DND-41 (cell line): ENCODE measurements at regions not wholly inside any gene's neighbourhood (a gene's known extent, or its start where the extent isn't known, plus 50 kb on each side); places are given as distances from the start of the nearest gene placed in this dataset.
"Not testable (repeated sequence)": the region's sequence is repeated elsewhere in the genome, so short reads cannot be mapped to it uniquely, and the experiment has no call there.

Experiments
- ATAC-seq: fragments of 200-7000 bp; cut with Tn5 transposase; 3 replicates; pipeline ENCODE4 v1.9.1; 2021; ENCODE audit warnings: low read depth; ENCODE audit not compliant: insufficient read depth
- DNase-seq: peaks from one replicate; pipeline ENCODE4 v3.0.0-alpha.2; 2020
- H2AFZ ChIP-seq: 2 replicates; pipeline ENCODE4 v1.6.0; 2012; ENCODE audit warnings: low read depth, low read length
- H3K27ac ChIP-seq: 2 replicates; pipeline ENCODE4 v1.5.1; 2012; ENCODE audit warnings: low read length, inconsistent platforms
- H3K27me3 ChIP-seq: fragments of 200-600 bp; sonication (generic); 2 replicates; pipeline ENCODE4 v1.6.0; 2012; ENCODE audit warnings: low read length, mild to moderate bottlenecking, inconsistent platforms; ENCODE audit not compliant: insufficient read depth, poor library complexity
- H3K36me3 ChIP-seq: 2 replicates; pipeline ENCODE4 v1.5.1; 2012; ENCODE audit warnings: low read length, inconsistent platforms; ENCODE audit not compliant: insufficient read depth
- H3K4me1 ChIP-seq: 2 replicates; pipeline ENCODE4 v1.5.1; 2012; ENCODE audit warnings: mild to moderate bottlenecking, low read length; ENCODE audit not compliant: insufficient read depth
- H3K4me2 ChIP-seq: 2 replicates; pipeline ENCODE4 v1.6.0; 2012; ENCODE audit warnings: mild to moderate bottlenecking, moderate library complexity, low read length, inconsistent platforms; ENCODE audit not compliant: insufficient read depth
- H3K4me3 ChIP-seq, 2 experiments: fragments of 200-600 bp in 1 of 2; shearing (Covaris generic) in 1 of 2; 2 replicates each; pipeline ENCODE4 v1.5.1; 2012 to 2016; ENCODE audit warnings: inconsistent platforms in 2 of 2, low read length in 2 of 2, mild to moderate bottlenecking in 2 of 2, low read depth in 1 of 2, moderate library complexity in 1 of 2
- H3K79me2 ChIP-seq: 2 replicates; pipeline ENCODE4 v1.6.0; 2012; ENCODE audit warnings: low read length, inconsistent platforms; ENCODE audit not compliant: insufficient read depth
- H3K9ac ChIP-seq: 2 replicates; pipeline ENCODE4 v1.6.0; 2012; ENCODE audit warnings: low read depth, mild to moderate bottlenecking, inconsistent platforms, low read length, moderate library complexity
- H3K9me3 ChIP-seq: 2 replicates; pipeline ENCODE4 v1.5.1; 2012; ENCODE audit warnings: low read length, moderate library complexity, mild to moderate bottlenecking, inconsistent platforms; ENCODE audit not compliant: insufficient read depth, severe bottlenecking
- H4K20me1 ChIP-seq: 2 replicates; pipeline ENCODE4 v1.6.0; 2012; ENCODE audit warnings: low read length; ENCODE audit not compliant: insufficient read depth
- EZH2 ChIP-seq: IDR thresholded peaks from 3 replicates; pipeline ENCODE4 v1.6.1; 2012; ENCODE audit warnings: borderline replicate concordance, low read depth, mild to moderate bottlenecking, moderate library complexity, low read length, inconsistent platforms; ENCODE audit not compliant: severe bottlenecking
- TF ChIP-seq, protein P1 (sequence below): IDR thresholded peaks from 2 replicates; pipeline ENCODE4 v1.5.1; 2012; ENCODE audit warnings: borderline replicate concordance, low read length, moderate library complexity, mild to moderate bottlenecking; ENCODE audit not compliant: poor library complexity, severe bottlenecking; ENCODE audit errors: extremely low read depth

DNA sequence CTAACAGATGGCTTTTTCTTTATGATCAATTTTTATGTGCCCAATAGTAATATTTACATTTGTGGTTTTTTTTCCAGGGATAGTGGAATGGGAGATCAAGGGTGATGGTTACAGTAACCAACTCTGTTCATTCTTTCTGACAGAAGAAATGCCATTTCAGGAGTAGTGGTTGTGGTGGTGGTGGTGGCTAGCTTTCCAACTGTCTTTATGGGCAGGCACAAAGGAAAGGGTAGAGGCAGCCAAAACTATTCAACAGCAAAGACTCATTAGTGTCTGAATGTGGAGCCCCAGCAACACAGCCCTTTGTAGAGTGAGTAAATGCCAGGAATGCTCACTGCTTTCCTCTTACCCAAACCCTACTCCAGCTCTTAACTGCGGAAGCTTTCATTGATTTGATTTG lies 227.7 kb downstream of the RND3 start:
- H2AFZ ChIP-seq, result no peak overlapping the region
- no peaks in the 10 kb centered on the region for H4K20me1 ChIP-seq
- no peak overlapping the region for H3K4me2 ChIP-seq
- no peaks in the 10 kb centered on the region for H3K36me3 ChIP-seq
- H3K4me1 ChIP-seq, result no peaks in the 10 kb centered on the region
- no peak for DNase-seq
- no peak overlapping the region for H3K27ac ChIP-seq
- H3K9me3 ChIP-seq, result no peaks in the 10 kb centered on the region
- H3K9ac ChIP-seq, result no peak overlapping the region
- H3K27me3 ChIP-seq, result no peaks in the 10 kb centered on the region
- no peak overlapping the region for H3K4me3 ChIP-seq
- no peak for ATAC-seq
- no peak for TF ChIP-seq EZH2
- TF ChIP-seq, protein P1, sequence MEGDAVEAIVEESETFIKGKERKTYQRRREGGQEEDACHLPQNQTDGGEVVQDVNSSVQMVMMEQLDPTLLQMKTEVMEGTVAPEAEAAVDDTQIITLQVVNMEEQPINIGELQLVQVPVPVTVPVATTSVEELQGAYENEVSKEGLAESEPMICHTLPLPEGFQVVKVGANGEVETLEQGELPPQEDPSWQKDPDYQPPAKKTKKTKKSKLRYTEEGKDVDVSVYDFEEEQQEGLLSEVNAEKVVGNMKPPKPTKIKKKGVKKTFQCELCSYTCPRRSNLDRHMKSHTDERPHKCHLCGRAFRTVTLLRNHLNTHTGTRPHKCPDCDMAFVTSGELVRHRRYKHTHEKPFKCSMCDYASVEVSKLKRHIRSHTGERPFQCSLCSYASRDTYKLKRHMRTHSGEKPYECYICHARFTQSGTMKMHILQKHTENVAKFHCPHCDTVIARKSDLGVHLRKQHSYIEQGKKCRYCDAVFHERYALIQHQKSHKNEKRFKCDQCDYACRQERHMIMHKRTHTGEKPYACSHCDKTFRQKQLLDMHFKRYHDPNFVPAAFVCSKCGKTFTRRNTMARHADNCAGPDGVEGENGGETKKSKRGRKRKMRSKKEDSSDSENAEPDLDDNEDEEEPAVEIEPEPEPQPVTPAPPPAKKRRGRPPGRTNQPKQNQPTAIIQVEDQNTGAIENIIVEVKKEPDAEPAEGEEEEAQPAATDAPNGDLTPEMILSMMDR, result no peak
- no peaks in the 10 kb centered on the region for H3K79me2 ChIP-seq

DNA sequence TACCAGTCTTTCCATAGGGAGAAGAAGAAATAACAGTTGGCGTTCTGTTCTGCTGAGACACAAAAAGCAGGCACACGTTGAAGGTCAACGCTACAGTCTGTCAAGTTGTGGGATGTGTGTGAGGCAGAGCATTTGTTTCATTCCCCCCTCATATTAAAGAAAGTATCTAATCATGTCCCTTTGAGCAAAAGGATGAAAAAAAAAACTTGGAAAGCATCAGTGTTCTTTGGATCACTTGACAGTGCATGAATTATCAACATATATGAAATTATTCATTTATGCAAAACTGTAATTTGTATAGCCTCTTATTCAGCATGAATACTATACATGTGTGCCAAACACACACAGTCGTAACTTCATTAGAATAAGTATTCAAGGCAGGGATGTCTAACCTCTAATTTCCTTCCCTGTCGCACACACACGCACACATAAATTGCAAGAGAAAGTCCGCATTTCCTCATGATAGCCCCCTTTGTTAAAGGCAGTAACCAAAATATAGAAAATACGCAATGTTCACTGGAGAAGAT lies 228.6 kb downstream of the RND3 start:
- Histone ChIP-seq H3K4me1 (no peaks in the 10 kb centered on the region), H3K4me2 (no peak overlapping the region)
- no peak for ATAC-seq

DNA sequence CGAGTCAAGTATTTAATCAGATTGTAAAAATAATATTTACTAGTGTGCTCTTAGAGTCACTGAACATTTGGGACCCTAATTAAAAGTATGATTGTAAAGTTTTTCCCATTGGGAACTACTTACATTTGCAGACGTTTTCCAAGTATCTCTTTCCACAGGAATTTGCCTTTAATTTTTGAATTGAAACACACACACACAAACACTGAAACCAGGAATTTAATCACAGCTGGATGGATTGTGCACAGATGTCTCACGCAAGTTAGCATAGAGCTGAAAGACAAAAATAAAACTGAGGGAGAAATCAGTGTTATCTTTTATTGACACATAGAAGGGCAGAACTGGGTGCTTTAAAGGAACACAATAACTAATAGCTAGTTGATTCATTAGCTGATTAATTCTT lies 230.7 kb downstream of the RND3 start:
- H3K4me2 ChIP-seq, result no peak overlapping the region
- DNase-seq, result no peak
- no peaks in the 10 kb centered on the region for H4K20me1 ChIP-seq
- TF ChIP-seq, protein P1, result no peak
- no peak for TF ChIP-seq EZH2
- no peak overlapping the region for H3K4me3 ChIP-seq
- H3K9me3 ChIP-seq, result no peaks in the 10 kb centered on the region
- H3K4me1 ChIP-seq, result no peaks in the 10 kb centered on the region
- no peak overlapping the region for H3K9ac ChIP-seq
- no peak overlapping the region for H2AFZ ChIP-seq
- no peaks in the 10 kb centered on the region for H3K36me3 ChIP-seq
- H3K27me3 ChIP-seq, result no peaks in the 10 kb centered on the region
- no peak overlapping the region for H3K27ac ChIP-seq
- H3K79me2 ChIP-seq, result no peaks in the 10 kb centered on the region
- no peak for ATAC-seq

More for the DNA sequence above, 228.6 kb downstream of the RND3 start:
- no peaks in the 10 kb centered on the region for H3K27me3 ChIP-seq
- no peaks in the 10 kb centered on the region for H3K36me3 ChIP-seq
- H3K9ac ChIP-seq, result no peak overlapping the region
- no peaks in the 10 kb centered on the region for H3K9me3 ChIP-seq
- H2AFZ ChIP-seq, result no peak overlapping the region
- no peaks in the 10 kb centered on the region for H3K79me2 ChIP-seq
- no peak overlapping the region for H3K4me3 ChIP-seq
- DNase-seq, result no peak
- no peak overlapping the region for H3K27ac ChIP-seq
- no peak for TF ChIP-seq EZH2
- TF ChIP-seq, protein P1, result no peak
- H4K20me1 ChIP-seq, result no peaks in the 10 kb centered on the region

DNA sequence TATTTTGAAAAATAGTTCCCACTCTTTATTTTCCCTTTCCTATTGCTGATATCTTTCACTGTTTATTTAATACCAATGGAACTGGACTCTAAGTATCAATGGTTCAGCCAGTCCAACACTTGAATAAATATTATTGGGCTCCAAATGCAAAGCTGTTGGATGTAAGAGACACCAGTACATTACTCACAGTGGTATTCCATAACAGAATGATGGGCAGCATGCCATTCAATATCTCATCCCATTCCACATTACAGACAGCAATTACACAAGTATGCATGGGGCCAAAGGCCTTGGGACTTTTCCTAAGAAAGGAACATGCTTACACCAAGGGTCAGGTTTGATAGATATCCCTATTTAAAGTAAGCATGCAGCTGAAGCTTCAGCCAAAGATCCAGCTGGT lies 231.9 kb downstream of the RND3 start:
- no peaks in the 10 kb centered on the region for H3K79me2 ChIP-seq
- H3K27ac ChIP-seq, result no peak overlapping the region
- H3K4me2 ChIP-seq, result no peak overlapping the region
- H2AFZ ChIP-seq, result no peak overlapping the region
- DNase-seq, result no peak
- no peak for ATAC-seq
- no peak overlapping the region for H3K9ac ChIP-seq
- H4K20me1 ChIP-seq, result no peaks in the 10 kb centered on the region
- H3K9me3 ChIP-seq, result no peaks in the 10 kb centered on the region
- TF ChIP-seq EZH2, result no peak
- TF ChIP-seq, protein P1, result no peak
- no peak overlapping the region for H3K4me3 ChIP-seq
- no peaks in the 10 kb centered on the region for H3K27me3 ChIP-seq
- H3K36me3 ChIP-seq, result no peaks in the 10 kb centered on the region
- no peaks in the 10 kb centered on the region for H3K4me1 ChIP-seq

DNA sequence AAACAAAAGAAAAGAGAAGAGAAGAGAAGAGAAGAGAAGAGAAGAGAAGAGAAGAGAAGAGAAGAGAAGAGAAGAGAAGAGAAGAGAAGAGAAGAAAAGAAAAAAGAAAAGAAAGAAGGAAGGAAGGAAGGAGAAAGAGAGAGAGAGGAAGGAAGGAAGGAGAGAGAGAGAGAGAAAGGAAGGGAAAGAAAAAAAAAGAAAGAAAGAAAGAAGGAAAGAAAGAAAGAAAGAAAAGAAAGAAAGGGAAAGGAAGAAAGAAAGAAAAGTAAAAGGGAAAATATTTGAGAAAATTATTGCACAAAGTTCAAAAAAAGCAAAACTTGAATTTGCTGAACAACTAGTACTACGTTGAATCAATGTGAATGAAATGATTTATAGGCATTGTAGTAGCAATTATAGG lies 237.7 kb downstream of the RND3 start:
- not testable (repeated sequence) for H3K9ac ChIP-seq, ATAC-seq

More for the DNA sequence above, 237.7 kb downstream of the RND3 start:
- not testable (repeated sequence) for H4K20me1 ChIP-seq, H3K4me1 ChIP-seq, H3K79me2 ChIP-seq, H3K36me3 ChIP-seq, H2AFZ ChIP-seq, H3K27me3 ChIP-seq, H3K4me3 ChIP-seq, H3K27ac ChIP-seq, H3K4me2 ChIP-seq, DNase-seq, H3K9me3 ChIP-seq
